ENCODE measurements at regions not wholly inside any gene's neighbourhood (a gene's known extent, or its start where the extent isn't known, plus 50 kb on each side); places are given as distances from the start of the nearest gene placed in this dataset.

DNA sequence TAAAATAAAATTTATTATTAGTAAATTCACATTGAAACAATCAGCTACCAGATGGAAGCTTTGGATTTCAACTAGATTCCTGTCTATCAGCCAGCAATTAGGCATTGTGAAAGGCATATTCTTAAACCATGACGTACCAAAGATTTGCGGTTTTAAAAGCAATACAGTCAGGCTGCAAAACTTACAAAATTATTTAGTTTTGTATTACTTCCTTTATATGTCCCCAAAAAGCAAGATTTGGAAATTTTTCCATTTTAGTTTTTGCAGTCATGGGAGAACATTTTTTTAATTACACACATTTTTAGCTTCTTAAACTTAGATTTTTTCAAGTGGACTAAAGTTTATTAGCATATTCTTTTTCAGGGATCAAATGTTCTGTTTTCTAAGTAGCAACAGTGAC is 225.0 kb upstream of the KITLG start:
- H3K27ac Mint-ChIP-seq = no peak overlapping the region
- no peaks in the 10 kb centered on the region for H3K27me3 Mint-ChIP-seq
- no peak for DNase-seq
- no peaks in the 10 kb centered on the region for H3K4me1 Mint-ChIP-seq (ENCODE audit: low read depth)
- CTCF ChIA-PET = no interaction called here
- no peaks in the 10 kb centered on the region for H3K36me3 Mint-ChIP-seq
- intact Hi-C loops (cut with micrococcal nuclease) = no loop called here
- POLR2A ChIA-PET = no interaction called here
- H3K9me3 Mint-ChIP-seq = peaks cover 3% of the 10 kb centered on the region
- H3K4me3 Mint-ChIP-seq = no peak overlapping the region

DNA sequence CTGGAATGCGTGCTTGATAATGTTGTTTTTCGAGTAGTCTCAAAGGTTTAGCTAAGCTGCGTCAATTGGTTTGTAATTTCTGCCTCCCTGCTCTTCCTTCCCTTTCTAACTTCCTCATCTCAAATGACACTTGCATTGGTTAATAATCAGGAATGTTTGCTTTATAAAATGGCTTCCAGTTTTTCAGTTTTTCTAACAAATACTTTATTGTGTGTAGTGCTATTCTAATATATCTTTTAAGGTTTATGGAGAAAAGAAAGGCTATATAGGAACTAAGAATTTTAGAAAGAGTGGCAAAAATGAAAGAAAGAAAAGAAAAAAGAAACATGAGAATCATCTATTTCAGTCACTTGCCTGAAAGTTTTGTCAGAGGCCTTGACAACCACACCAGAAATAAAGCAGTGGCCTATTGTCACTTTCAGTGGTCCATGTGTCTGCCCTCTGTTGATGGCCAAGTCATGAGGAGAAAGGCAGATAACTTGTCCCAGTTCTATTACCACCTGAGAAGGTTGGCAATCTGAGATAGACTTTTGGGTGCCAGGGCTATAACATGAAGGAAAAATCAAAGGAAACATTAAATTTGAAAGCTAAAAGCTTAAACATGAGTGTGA is 221.9 kb upstream of the KITLG start:
- Mint-ChIP-seq H3K9me3 (peaks cover 3% of the 10 kb centered on the region), H3K4me3 (no peak overlapping the region), H3K36me3 (no peaks in the 10 kb centered on the region), H3K27me3 (no peaks in the 10 kb centered on the region), H3K27ac (no peak overlapping the region), H3K4me1 (ENCODE audit: low read depth) (no peaks in the 10 kb centered on the region)
- intact Hi-C loops (cut with micrococcal nuclease) = no loop called here
- ChIA-PET POLR2A (no interaction called here), CTCF (no interaction called here)
- DNase-seq = no peak

DNA sequence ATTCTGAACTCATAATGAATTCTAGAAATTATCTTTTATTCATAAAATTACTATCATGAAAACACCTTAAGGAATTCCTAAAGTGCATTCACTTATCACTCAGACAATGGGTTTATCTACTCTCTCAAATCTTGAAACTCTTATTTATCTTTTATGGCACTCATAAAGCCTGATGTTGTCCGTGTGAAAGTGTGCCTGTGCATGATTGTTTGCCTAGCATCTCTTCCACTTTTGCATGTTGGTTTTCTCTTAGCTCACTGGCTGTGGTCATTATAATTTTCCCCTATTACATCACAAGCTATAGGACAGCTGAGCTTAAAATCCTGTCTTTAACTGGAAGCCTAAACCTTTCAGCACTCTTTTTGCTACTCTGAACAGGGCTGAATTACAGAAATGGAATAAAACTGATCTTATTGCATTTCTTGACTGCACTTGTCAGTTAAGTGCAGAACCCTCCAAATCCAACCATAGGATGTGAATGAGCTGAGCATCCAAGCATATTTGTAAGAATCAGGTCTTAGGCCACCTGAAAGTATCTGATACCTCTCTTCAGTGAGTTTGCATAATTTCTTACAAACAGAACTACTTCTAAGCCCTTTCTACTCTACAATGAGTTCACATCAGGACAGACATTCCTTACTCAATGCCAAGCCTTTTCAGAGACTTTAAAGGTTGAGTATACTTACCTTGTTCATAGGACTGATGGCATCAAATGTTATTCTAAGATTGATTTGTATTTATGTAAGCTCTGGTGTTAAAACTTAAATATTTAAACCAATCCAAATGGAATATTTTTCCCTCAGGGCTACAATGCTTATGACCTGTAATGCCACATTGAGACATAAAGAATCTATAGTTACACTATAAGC is 221.2 kb upstream of the KITLG start:
- Mint-ChIP-seq H3K36me3 (no peaks in the 10 kb centered on the region), H3K4me3 (no peak overlapping the region), H3K27ac (no peak overlapping the region), H3K9me3 (peaks cover 3% of the 10 kb centered on the region), H3K27me3 (no peaks in the 10 kb centered on the region), H3K4me1 (ENCODE audit: low read depth) (no peaks in the 10 kb centered on the region)
- ChIA-PET POLR2A (no interaction called here), CTCF (no interaction called here)
- intact Hi-C loops (cut with micrococcal nuclease) = no loop called here
- no peak for DNase-seq

DNA sequence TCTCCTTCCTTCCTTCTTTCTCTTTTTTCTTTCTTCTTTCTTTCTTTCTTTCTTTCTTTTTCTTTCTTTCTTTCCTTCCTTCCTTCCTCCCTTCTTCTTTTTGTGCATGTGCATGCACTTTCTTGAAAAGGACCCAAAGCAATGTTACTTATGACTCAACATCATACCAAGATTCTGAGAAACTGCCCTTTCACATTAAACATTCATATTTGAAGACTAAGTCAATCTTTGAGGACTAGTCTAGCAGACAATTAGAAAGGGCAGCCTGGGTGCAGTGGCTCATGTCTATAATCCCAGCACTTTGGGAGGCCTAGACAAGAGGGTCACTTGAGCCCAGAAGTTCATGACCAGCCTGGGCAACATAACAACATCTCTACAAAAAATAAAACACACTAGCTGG is 212.8 kb upstream of the KITLG start:
- ChIA-PET CTCF (no interaction called here), POLR2A (no interaction called here)
- no peak for DNase-seq
- H3K9me3 Mint-ChIP-seq = peaks cover 14% of the 10 kb centered on the region
- no peaks in the 10 kb centered on the region for H3K27me3 Mint-ChIP-seq
- H3K4me1 Mint-ChIP-seq (ENCODE audit: low read depth) = no peaks in the 10 kb centered on the region
- no peak overlapping the region for H3K4me3 Mint-ChIP-seq
- no peak overlapping the region for H3K27ac Mint-ChIP-seq
- no peaks in the 10 kb centered on the region for H3K36me3 Mint-ChIP-seq
- intact Hi-C loops (cut with micrococcal nuclease) = no loop called here

DNA sequence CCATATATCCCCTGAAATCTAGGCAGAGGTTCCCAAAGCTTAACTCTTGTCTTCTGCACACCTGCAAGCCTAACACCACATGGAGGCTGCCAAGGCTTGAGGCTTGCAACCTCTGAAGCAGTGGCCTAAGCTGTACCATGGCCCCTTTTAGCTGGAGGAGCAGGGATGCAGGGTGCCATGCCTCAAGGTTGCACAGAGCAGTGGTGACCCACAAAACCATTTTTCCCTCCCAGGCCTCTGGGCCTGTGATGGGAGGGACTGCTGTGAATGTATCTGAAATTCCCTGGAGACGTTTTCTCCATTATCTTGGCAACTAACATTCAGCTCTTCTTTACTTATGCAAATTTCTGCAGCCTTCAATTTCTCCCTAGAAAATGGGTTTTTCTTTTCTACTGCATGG is 210.0 kb upstream of the KITLG start:
- no peak for DNase-seq
- CTCF ChIA-PET = no interaction called here

DNA sequence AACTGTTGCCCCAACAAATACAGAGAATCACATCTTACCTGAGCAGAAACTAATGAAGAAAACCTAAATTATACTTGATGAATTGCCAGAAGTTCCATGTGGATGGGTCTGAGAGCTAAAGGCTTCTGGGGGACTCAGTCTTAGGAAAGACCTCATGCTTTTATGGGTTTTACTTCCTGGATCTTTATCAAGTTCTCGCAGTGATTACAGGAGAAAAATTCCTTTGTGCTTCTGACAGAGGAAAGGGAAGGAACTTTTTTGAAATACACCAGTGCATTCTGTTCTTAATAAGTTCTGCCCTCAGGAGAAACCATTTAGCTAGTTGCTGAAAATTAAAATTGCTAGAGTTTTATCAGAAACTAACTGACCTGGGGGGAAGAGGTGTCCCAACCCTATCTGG is 203.9 kb upstream of the KITLG start:
- intact Hi-C loops (cut with micrococcal nuclease) = no loop called here
- POLR2A ChIA-PET = no interaction called here
- H3K9me3 Mint-ChIP-seq = no peaks in the 10 kb centered on the region

More for the DNA sequence above, 210.0 kb upstream of the KITLG start:
- H3K27ac Mint-ChIP-seq = no peak overlapping the region
- peaks cover 14% of the 10 kb centered on the region for H3K9me3 Mint-ChIP-seq
- intact Hi-C loops (cut with micrococcal nuclease) = no loop called here
- POLR2A ChIA-PET = no interaction called here
- H3K4me1 Mint-ChIP-seq (ENCODE audit: low read depth) = no peaks in the 10 kb centered on the region
- no peak overlapping the region for H3K4me3 Mint-ChIP-seq
- no peaks in the 10 kb centered on the region for H3K36me3 Mint-ChIP-seq
- no peaks in the 10 kb centered on the region for H3K27me3 Mint-ChIP-seq

DNA sequence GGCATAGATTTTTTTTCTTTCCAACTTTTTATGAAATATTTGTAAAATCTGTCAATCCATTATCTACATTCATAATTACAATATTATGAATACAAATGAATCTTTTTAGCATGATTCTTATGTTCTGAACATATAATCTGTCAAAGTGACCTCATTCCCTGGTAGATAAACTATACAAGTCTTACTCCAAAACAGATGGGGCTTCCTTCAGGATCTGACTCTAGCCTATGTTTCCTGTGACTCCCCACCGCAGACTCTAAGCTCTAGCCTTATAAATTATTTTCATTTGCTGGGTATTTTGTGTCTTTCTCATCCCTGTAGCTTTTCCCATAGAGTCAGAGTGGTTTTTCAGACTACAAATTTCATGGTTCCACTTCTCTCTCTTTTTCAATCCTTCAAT is 202.1 kb upstream of the KITLG start:
- intact Hi-C loops (cut with micrococcal nuclease) = no loop called here
- POLR2A ChIA-PET = no interaction called here
- Mint-ChIP-seq H3K4me1 (ENCODE audit: low read depth) (no peaks in the 10 kb centered on the region), H3K9me3 (no peaks in the 10 kb centered on the region), H3K27me3 (no peaks in the 10 kb centered on the region), H3K36me3 (no peaks in the 10 kb centered on the region), H3K27ac (no peak overlapping the region), H3K4me3 (no peak overlapping the region)
- CTCF ChIA-PET = no interaction called here
- no peak for DNase-seq

More for the DNA sequence above, 203.9 kb upstream of the KITLG start:
- CTCF ChIA-PET = no interaction called here
- no peaks in the 10 kb centered on the region for H3K36me3 Mint-ChIP-seq
- H3K4me3 Mint-ChIP-seq = no peak overlapping the region
- no peaks in the 10 kb centered on the region for H3K4me1 Mint-ChIP-seq (ENCODE audit: low read depth)
- H3K27me3 Mint-ChIP-seq = no peaks in the 10 kb centered on the region
- no peak overlapping the region for H3K27ac Mint-ChIP-seq
- no peak for DNase-seq

DNA sequence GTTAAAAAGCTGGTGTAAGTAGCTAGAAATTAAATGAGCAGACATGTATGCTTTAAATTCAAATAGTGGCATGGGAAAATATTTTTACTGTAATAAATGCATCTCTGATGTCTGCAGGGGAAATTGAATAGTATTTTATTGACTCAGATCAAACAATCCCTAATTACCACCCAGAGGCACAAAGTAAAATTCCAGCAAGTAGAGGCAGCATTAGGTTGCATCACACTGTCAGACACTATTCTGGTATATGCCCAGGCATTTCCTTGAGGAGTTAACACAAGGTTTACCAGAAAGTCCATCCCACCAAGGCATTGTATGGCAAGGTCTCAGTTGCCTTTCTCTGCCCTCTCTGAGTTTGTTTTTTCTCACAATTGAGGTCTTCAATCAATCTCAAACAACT is 201.6 kb upstream of the KITLG start:
- H3K36me3 Mint-ChIP-seq = no peaks in the 10 kb centered on the region
- H3K9me3 Mint-ChIP-seq = no peaks in the 10 kb centered on the region
- H3K27me3 Mint-ChIP-seq = no peaks in the 10 kb centered on the region
- H3K4me3 Mint-ChIP-seq = no peak overlapping the region
- POLR2A ChIA-PET = no interaction called here
- intact Hi-C loops (cut with micrococcal nuclease) = no loop called here
- no peak overlapping the region for H3K27ac Mint-ChIP-seq
- CTCF ChIA-PET = no interaction called here
- H3K4me1 Mint-ChIP-seq (ENCODE audit: low read depth) = no peaks in the 10 kb centered on the region
- no peak for DNase-seq

DNA sequence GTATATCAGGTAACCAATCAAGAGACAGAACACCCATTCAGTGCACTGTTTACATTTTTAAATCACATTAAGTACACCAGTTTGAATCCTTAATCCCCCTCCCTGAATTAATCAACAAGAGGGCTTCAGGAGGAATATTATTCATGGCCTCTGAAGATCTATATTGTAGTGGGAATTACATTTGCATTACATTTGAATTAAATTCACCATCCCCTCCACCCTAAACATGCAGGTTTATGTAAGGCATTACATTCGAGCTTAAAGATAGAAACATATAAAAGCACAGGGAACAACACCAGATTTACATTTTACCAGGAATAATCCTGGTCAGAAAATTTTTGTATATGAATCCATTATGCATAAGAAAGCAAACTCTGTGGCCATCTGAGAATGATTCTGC is 197.8 kb upstream of the KITLG start:
- Mint-ChIP-seq H3K27me3 (no peaks in the 10 kb centered on the region), H3K4me3 (no peak overlapping the region), H3K4me1 (ENCODE audit: low read depth) (no peaks in the 10 kb centered on the region), H3K36me3 (no peaks in the 10 kb centered on the region), H3K27ac (no peak overlapping the region), H3K9me3 (no peaks in the 10 kb centered on the region)
- DNase-seq = no peak
- POLR2A ChIA-PET = no interaction called here
- CTCF ChIA-PET = no interaction called here
- intact Hi-C loops (cut with micrococcal nuclease) = no loop called here

DNA sequence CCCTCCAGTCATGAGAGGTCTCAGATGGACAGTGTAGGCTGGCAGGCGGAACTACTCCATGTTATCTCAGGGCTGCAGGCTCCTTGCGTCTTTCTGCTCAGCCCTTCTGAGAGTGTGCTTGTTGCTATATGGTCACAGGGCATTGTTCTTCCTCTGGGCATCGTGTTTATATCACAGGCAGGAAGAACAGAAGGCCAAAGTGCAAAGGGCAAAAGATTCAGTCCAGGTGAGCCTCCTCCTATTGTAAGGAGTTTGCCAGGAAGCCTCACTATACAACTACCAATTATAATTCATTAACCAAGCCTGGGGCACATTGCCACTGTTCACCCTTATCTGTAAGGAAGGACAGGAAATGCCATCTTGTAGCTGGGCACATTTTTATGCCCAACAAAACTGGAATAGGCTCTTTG is 195.5 kb upstream of the KITLG start:
- Mint-ChIP-seq H3K4me1 (ENCODE audit: low read depth) (no peaks in the 10 kb centered on the region), H3K9me3 (no peaks in the 10 kb centered on the region), H3K36me3 (no peaks in the 10 kb centered on the region), H3K27ac (no peak overlapping the region), H3K4me3 (no peak overlapping the region), H3K27me3 (no peaks in the 10 kb centered on the region)
- CTCF ChIA-PET = no interaction called here
- POLR2A ChIA-PET = no interaction called here
- intact Hi-C loops (cut with micrococcal nuclease) = no loop called here
- no peak for DNase-seq

DNA sequence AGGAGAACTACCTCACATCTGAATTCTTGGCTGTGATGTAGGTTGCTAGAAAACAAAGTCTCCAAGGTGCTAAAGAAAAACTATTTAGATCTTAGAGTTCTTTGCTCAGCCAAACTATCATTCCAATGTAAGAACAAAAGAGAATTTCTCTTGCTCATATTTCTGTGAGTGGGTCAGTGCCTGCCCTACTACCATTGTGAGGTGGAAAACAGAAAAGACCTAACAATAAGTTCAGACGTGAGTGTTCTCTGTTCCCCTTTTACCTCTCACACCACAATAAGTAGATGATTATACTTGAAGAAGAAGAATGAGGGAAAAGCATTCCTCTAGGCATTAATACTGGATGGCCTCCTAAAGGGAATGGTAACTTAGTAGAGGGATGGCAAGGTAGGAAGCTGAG is 187.4 kb upstream of the KITLG start:
- POLR2A ChIA-PET = no interaction called here
- H3K9me3 Mint-ChIP-seq = no peaks in the 10 kb centered on the region
- no peak overlapping the region for H3K4me3 Mint-ChIP-seq
- H3K27me3 Mint-ChIP-seq = no peaks in the 10 kb centered on the region
- no peak for DNase-seq
- no peaks in the 10 kb centered on the region for H3K36me3 Mint-ChIP-seq
- H3K4me1 Mint-ChIP-seq (ENCODE audit: low read depth) = no peaks in the 10 kb centered on the region
- intact Hi-C loops (cut with micrococcal nuclease) = no loop called here
- no peak overlapping the region for H3K27ac Mint-ChIP-seq
- CTCF ChIA-PET = no interaction called here

DNA sequence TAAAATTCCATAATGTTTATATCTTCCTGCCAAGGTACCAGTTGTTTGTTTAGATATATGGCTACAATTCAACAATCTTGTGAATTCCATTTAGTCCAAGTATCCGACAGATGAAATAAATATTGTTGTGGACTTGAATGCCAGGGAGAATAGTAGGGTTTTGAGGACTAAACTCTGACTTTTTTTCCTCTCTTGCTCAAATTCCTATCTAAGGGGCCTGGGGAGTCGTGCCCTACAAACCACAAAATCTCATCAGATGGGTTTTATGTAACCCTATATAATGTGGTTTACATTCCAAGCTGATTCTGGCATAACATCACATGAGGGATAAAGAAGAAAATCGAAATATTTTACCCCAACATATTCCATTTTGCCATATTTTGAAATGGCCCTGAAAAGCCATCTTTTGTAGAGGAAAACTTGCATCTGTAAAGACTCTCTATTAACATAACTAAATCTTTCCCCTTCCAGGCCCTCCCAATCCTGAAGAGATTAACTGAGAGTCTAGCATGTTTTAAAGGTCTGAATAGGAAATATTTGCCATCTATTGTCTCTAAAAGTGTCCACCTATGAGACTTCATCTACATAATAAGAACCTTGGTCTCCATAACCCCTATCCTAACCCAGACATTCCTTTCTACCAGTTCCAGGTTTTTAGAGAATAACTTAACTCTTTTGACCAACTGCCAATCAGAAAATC is 184.7 kb upstream of the KITLG start:
- Mint-ChIP-seq H3K36me3 (no peaks in the 10 kb centered on the region), H3K27me3 (no peaks in the 10 kb centered on the region), H3K27ac (no peak overlapping the region), H3K4me3 (no peak overlapping the region), H3K4me1 (ENCODE audit: low read depth) (no peaks in the 10 kb centered on the region), H3K9me3 (no peaks in the 10 kb centered on the region)
- ChIA-PET POLR2A (no interaction called here), CTCF (no interaction called here)
- intact Hi-C loops (cut with micrococcal nuclease) = no loop called here
- no peak for DNase-seq
